NCI-H510A (cell line): ENCODE measurements at regions not wholly inside any gene's neighbourhood (a gene's known extent, or its start where the extent isn't known, plus 50 kb on each side); places are given as distances from the start of the nearest gene placed in this dataset.

Source experiments
- DNase-seq: peaks from one replicate; lab custom pipeline; 2025; lab: John Stamatoyannopoulos, UW

DNA sequence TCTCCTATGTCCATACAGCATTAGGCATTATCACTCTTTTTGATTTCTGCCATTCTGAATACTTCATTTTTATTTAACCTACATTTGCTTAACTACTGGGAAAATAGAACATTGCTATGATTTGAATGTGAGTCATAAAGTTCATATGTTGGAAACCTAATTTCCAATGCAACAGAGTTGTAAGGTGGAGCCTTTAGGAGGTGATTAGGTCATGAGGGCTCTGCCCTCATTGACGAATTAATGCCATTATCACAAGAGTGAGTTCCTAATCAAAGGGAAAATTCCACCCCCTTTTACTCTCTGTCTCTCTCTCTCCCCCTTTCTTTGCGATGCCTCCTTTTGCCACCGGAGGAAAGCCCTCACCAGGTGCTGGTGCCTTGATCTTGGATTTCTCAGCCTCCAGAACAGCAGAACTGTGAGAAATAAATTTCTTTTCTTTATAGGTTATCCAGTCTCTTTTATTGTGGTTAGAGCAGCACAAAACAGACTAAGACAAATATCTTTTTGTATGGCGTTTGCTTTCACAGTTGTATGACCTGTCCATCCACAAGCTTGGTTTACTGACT lies 180.1 kb upstream of the ARID2 start:
- DNase-seq = no peak

DNA sequence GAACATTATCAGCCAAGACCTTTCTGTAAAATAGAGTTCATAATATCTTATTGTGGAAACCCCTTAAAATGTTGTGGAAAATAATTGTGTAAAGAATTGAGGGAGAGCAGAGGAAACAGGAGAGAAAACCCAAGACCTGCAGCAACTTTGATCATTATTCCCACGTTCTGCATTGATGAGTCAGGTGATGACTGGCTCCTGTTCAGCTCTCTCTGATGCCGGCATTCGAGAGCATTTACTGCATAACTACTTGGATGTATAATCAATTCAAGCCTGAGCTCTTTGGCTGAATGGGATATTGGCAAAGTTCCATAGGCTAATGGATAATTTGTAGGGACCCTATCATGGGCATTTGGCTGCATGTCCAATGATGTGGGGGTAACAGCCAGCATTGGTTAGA lies 176.3 kb upstream of the ARID2 start:
- DNase-seq = no peak

DNA sequence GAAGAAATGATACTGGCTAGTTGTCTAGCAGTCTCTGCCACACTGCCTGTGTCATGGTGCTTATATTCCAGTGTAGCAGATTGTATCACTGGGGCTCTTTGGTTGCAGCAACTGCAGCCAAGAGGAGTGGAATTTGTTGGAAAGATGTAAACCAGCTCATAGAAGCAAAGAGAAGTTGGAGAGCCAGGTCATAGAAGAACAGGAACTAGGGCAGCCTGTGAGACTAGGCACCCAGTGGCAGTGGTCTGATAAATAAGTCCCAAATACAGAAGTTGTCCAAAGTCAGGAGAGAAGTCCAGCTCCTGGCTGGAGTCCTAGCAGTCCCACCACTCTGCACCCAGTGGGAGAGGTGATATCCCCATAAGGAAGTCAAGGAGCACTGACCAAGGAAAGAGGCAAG lies 172.5 kb upstream of the ARID2 start:
- DNase-seq = no peak

DNA sequence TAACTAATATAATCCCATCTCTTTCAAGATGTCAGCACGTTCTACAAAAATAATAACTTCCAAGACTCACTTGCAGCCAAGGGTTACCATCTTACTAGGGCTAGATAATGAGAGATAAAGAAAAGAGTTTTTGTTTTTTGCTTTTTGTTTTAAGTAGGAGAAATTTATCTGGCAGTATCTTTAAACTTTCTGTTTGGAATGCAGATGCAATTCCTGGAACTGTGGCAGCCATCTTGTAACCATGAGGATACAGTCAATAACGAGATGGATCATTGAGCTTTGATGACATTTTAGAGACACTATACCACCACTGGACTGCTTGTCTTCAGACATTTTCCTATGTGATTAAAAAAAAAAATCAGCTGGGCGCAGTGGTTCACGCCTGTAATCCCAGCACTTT lies 171.2 kb upstream of the ARID2 start:
- DNase-seq = no peak

DNA sequence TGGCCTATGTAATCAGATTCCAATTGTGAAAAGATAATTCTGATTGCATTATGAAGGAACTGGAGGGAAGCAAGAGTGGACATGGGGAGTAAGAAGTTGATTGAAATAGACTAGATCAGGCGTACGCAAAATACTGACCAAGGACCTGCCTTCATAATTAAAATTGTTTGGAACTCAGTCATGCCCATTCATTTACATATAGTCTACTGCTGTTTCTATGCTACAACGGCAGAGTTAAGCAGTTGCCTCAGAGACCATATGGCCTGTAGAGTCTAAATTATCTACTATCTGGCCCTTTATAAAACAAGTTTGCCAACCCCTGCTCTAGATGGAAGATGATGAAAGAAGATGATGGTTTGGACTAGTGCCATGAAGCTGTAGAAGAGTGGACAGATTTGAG lies 170.0 kb upstream of the ARID2 start:
- no peak for DNase-seq

DNA sequence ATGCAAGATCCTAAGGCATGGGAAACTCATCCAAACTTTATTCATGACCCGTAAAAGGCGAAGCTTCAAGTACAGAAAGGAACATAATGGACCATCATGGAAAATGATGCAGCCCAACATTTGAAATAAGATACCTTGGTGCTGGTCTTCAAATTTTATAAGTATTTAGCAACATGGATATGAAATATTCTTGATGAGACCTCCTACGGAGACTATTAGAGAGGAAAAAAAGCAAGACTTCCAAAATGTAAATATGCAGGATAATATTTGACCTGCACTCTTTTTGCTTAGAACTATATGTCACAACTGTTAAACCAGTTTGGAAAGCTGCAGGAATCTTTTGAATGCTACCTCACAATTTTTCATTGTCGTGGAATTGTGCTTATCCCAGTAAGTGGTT lies 168.8 kb upstream of the ARID2 start:
- no peak for DNase-seq

DNA sequence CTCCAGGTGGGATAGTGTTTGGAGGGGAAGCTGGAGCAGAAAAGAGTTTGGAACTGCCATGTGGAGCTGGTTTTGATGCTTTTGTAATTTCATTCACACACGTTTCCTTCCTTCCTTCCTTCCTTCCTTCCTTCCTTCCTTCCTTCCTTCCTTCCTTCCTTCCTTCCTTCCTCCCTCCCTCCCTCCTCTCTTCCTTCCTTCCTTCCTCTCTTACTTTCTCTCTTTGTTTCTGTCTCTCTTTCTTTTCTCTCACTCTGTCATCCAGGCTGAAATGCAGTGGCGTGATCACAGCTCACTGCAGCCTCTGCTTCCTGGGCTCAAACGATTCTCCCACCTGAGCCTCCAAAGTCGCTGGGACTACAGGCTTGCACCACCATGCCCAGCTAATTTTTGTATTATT lies 168.0 kb upstream of the ARID2 start:
- no peak for DNase-seq

DNA sequence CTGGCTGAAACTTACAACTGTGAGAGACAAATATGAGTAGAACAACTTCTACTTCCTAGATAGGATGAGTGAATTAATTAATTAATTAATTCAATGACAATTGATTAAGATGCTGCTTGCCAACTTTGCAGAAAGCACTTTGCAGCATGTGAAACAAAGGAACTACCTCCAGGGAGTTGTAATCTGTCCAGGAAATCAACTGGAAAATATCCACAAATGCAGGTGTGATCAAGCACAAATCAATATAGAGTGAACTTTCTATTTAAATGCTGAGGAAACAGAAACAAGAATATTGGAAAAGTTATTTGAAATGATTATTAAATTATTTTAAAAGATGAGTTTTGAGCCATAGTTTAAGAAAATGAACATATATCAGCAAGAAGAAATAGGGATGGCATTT lies 163.9 kb upstream of the ARID2 start:
- no peak for DNase-seq

DNA sequence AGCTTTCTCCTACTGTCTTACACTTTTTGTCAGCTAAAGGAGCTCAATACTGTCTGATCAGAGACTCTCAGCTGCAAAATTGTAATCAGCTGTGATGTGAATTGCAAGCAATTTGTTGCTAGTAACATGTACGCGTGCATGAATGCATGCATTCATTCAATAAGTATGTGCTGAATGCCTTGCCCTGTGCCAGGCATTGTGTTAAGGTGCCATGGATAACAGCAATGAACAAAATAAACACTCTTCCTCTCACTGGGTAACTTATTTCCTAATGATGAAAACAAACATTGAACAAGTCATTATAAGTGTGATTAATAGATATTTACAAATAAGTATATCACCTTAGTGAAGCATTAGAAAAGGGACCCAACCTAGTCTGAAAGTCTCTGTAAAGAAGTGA lies 163.2 kb upstream of the ARID2 start:
- DNase-seq = no peak

DNA sequence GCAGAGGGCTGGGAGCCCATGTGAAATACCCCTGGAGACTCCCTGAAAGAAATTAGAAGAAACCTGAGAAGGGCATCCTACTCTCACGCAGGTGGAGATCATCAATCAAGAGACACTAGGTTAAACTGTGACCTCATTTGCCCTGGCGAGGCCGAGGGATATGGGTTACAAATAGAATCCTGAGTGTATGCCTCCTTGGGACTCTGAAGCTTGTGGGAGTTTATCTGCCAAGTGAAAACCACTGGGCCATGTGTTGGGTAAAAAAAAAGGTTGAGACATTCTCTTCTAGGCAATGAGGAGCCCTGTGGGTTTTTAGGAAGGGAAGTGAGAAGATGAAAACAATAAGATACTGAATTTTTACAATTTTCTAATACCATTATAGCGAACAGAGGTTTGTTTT lies 160.7 kb upstream of the ARID2 start:
- no peak for DNase-seq

DNA sequence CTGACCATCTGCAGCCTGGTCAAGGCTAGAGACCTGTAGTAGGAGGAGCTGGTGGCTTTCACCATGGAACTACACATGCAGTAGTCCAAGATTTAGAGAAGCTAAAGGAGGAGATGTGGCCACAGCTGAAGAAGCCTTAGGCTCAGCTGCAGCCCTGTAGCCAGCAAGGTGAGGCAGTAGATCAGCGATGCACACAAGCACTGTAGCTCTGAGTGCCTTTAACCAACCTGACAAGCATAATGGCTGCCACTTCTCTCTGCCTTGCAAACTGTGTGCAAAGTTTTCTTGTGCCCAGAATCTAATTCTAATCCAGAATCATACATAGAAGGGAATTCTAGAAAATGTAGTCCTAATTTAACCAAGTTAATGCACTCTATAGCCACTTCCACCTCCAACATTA lies 159.0 kb upstream of the ARID2 start:
- DNase-seq = no peak

DNA sequence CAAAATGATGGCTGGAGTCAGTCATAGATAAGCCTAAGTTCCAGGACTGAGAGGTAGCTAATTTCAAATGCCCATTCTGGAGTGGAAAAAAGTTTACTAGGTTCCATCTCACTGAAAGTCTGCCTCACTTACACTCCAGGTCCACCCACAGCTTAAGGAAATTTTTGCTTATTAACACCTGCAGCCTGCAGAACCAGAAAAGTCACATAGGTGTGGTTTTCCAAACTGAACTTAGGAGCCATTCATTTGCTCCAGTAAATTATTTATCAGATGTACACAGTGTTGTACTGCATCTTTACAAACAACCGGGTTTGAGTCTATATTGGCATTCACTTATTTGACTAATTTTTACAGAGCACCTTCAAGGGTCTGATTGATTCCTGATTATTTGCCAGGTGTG lies 157.4 kb upstream of the ARID2 start:
- no peak for DNase-seq

DNA sequence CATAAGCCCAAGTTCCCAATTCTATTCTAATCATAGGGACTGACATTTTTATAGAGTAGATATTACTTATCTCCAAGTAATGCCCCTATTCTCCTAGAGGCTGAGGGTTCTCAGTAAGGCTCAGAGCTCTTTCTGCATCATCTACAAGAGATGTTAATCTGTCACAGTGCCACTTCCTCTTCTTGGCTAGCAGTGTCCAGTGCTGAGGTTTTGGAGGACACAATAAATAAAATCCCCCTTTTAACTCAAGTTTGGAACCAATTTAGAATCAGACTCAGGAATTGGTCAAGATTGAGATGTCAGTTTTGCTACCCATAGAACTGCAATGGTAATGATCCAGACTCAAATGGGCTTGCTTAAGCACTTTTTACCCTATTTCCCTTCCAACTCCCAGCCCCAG lies 154.1 kb upstream of the ARID2 start:
- no peak for DNase-seq

DNA sequence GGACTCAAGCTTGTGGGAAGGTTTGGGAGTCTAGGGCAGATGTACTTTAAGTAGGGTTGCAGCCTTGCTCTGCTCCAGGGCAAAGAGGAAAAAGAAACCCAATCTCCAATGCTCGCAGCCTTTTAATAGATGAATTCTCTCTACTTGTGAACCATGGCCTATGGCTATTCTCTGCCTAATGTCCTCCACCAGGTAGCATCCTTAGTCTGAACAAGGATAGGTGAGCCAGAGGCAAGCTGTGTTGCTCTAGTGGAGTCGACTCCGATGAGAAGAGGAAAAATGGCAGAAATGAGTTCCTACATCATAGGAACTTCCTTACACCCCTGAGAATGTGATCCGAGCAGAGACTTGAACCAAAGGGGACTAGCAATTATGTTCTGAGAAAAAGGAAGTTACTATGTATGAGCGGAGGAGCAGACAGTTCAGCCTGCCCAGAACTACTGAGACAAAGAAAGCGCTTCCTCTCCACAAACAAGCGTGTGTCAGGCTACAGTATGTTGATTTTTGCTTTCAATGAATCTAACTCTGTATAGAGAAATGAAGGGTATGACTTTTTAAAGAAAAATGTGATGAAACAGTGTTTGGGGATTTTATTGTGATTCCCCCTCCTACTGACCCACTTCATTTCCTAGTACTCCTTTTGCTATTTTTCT lies 153.6 kb upstream of the ARID2 start:
- DNase-seq = no peak

DNA sequence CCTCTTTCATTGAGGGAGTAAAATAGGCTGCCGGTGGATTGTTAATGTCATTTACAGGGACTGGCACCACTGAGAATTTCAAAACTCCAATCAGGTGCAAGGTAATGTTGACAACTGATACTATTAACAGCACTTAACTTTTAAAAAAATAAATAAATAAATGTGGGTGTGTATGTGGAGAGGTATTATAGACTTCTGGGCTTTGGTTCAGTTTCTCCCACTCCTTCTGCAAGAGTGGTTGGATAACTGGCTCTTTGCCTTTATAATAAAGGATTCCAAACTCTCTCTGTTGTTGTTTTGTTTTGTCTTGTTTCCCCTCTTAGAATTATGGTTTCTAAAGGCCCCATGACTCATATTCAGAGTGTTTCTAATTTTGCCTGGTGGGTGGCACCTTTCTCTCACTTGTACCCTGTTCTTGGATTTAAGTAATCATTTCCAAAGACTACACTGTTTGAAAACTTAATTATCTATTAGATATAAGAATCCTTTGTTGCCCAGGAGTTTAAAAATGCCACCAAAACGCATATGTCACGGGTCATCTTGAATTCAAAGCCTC lies 151.6 kb upstream of the ARID2 start:
- DNase-seq = no peak

DNA sequence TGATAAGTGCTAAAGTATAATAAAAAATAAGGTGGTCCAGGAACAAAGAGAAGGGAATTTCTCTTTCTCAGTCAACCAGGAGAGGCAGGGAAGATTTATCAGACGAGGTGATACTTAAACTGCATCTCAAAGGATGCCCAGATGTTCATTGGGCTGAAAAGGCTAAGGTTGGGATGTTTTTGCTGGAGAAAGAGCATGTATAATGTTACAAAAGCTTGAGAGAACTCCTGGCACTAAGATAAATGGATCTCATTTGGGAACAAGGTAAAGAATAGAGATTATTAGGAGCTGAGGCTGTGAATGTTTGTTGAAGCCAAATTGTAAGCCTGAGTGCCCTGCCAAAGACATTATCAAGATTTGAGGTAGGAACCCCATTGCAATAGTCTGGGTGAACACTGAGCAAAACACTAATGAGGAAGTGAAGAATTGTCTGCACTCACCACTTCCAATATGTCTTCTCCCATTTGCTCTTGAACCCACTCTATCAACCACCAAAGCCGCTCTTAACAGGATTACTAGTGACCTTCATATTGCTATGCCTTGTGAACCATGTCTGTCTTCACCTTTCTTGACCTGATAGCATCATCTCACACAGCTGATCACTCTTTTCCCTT lies 149.0 kb upstream of the ARID2 start:
- DNase-seq = no peak

DNA sequence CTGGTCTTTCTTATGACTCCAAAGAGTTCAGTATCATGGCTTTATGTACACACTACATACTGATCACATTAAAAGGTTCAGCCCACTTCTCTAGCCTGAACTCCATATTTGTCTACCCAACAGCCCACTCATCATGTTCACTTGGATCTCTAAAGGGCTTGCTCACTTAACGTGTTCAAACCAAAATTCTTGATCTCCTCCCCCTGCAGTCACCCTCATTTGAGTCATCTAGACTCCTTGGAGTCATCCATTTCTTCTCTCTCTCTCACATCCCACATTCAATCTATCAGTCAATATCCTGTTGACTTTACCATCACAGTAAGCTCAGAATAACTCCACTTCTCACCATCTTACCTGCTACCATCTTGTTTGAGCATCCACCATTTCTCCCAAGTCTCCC lies 148.4 kb upstream of the ARID2 start:
- DNase-seq = no peak

DNA sequence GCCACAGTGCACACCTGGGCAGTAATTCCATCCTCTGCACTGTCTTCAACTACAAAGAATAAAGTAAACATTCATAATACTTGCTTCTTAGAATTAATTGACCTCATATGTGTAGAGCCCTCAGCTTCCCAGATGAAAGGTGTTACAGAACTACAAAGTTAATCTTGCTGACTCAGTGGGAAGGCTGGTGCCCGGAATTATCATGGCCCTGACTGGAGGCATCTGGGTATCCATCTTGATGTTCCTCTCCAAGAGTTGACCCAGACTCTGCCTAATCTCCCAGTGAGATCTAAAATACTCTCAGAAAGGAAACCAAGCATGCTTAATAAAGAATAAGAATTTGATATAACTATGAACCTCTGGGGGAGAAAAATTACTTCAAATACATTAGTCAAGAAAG lies 147.0 kb upstream of the ARID2 start:
- DNase-seq = no peak

DNA sequence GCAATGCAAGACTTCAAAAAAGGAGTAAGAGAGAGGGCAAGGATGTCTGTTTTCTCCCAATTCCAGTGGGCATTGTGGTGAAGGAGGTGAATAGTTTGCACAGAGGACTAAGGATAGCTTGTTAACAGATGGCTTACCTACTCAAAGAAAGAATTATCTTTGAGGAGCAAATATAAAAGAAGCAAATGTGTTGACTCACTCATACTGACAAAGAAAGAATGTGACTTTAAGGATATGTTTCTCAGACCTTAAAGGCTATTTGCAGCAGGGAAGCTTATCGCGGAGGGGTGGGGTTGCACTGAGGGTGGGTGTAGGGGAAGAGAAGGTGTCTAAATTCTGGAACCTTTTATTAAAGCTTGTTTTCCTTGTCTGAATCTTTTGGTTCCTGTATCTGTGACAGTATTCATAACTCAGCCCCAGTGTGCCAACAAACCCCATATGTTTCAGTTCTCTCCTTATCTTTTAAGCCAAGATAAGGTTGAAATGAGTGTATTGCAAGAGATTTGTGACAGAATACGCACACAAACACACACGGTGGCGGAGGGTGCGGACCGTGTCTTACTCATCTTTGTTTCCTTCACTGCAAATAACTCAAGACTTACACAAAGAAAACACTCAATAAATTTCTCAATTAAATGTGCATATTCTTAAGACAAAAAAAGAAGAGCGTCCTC lies 146.4 kb upstream of the ARID2 start:
- DNase-seq = no peak

DNA sequence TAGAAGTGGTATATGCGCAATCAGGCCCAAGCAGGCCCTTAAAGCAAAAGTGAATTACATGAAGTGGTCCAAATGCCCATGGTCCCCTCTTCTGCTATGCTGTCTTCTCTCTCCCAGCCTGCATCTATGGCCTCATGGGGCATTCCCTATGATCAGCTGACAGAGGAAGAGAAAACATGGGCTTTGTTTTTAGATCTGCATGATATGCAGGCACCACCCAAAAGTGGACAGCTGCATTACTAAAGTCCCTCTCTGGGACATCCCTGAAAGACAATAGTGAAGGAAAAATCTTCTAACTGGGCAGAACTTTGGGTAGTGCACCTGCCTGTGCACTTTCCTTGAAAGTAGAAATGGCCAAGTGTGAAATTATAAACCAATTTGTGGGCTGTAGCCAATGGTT lies 145.2 kb upstream of the ARID2 start:
- DNase-seq = no peak

DNA sequence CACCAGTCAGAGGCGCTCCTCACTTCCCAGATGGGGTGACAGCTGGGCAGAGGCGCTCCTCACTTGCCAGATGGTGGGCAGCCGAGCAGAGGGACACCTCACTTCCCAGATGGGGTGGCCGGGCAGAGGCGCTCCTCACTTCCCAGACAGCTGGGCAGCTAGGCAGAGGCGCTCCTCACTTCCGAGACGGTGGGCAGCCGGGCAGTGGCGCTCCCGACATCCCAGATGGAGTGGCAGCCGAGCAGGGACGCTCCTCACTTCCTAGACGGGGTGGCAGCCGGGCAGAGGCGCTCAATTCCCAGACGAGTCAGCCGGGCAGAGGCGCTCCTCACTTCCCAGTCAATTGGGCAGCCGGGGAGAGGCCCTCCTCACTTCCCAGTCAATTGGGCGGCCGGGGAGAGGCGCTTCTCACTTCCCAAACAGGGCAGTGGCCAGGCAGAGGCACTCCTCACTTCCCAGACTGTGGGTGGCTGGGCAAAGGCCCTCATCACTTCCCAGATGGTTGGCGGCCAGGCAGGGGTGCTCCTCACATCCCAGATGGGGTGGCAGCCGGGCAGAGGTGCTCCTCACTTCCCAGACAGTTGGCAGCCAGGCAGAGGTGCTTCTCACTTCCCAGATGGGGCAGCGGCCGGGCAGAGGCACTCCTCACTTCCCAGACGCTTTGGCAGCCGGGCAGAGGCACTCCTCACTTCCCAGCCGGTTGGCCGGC lies 143.8 kb upstream of the ARID2 start:
- DNase-seq = no peak

DNA sequence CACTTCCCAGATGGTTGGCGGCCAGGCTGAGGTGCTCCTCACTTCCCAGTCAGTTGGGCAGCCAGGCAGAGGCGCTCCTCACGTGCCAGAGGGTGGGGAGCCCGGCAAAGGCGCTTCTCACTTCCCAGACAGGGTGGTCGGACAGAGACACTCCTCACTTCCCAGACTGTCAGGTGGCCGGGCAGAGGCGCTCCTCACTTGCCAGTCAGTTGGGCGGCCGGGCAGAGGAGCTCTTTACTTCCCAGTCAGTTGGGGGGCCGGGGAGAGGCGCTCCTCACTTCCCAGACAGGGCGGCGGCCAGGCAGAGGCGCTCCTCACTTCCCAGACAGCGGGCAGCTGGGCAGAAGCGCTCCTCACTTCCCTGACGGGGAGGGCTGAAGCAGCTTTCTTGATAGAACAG lies 143.0 kb upstream of the ARID2 start:
- DNase-seq = no peak

DNA sequence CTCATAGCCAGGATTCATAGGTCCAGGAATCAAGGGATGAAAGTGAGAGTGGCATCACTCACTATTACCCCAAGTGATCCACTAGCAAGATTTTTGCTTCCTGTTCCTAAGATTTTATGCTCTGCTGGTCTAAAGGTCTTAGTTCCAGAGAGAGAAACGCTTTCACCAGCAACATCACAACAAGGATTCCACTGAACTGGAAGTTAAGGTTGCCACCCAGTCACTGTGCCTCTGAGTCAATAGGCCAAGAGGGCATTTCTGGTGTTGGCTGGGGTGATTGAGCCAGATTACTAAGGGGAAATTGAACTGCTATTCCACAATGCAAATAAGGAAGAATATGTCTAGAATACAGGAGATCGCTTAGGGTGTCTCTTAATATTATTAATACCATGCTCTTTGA lies 142.5 kb upstream of the ARID2 start:
- DNase-seq = no peak
